ENCODE measurements at regions not wholly inside any gene's neighbourhood (a gene's known extent, or its start where the extent isn't known, plus 50 kb on each side); places are given as distances from the start of the nearest gene placed in this dataset.
"Not testable (repeated sequence)": the region's sequence is repeated elsewhere in the genome, so short reads cannot be mapped to it uniquely, and the experiment has no call there.

DNA sequence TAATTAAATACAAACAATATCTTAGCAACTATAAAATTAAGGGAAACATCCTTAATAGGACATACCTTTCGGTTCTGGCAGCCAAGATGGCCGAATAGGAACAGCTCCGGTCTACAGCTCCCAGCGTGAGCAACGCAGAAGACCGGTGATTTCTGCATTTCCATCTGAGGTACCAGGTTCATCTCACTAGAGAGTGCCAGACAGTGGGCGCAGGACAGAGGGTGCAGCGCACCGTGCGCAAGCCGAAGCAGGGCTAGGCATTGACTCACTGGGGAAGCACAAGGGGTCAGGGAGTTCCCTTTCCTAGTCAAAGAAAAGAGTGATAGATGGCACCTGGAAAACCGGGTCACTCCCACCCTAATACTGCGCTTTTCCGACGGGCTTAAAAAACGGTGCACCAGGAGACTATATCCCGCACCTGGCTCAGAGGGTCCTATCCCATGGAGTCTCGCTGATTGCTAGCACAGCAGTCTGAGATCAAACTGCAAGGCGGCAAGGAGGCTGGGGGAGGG lies 782.3 kb downstream of the FLRT2 start:
- TF ChIP-seq CTCF (IDR thresholded peaks at IDR 0.05; ENCODE audit: low read depth, low read length); POLR2A (IDR thresholded peaks at IDR 0.05; ENCODE audit: extremely low read depth, insufficient read length); MYC (IDR thresholded peaks at IDR 0.05; ENCODE audit: low read depth, low read length); MAX (IDR thresholded peaks at IDR 0.05; ENCODE audit: low read depth, low read length): not testable (repeated sequence)

Data from NB4 (cell line).